ENCODE measurements at regions not wholly inside any gene's neighbourhood (a gene's known extent, or its start where the extent isn't known, plus 50 kb on each side); places are given as distances from the start of the nearest gene placed in this dataset.

GRCh38 chr2:139825726-139826125 is 1045.5 kb upstream of the NXPH2 start:
- H3K4me2 ChIP-seq (ENCODE audit: insufficient read depth, insufficient read length, low read length): no peak overlapping the region
- Mint-ChIP-seq H3K9me3 (peaks cover 3 to 8% of the 10 kb centered on the region in 2 experiments; a peak in 4 of 5 replicates), H3K4me1 (peaks cover 14 to 27% of the 10 kb centered on the region in 2 experiments), H3K4me3 (no peak overlapping the region), H3K27ac (no peak overlapping the region), H3K27me3 (ENCODE audit: low read depth) (no peaks in the 10 kb centered on the region), H3K36me3 (ENCODE audit: insufficient read depth in 1 of 3, low read depth in 3 of 3) (peaks cover 1 to 5% (median 3%) of the 10 kb centered on the region in 3 experiments; a peak in 3 of 7 replicates)
- no CpG with 5 or more reads among the region's 1 CpG for WGBS (ENCODE audit: extremely low coverage, insufficient read length, low lambda C conversion rate)
- no peak overlapping the region for H4K91ac ChIP-seq (ENCODE audit: insufficient read length, low read depth, low read length)
- H4K20me1 ChIP-seq (ENCODE audit: control insufficient read depth, insufficient read depth, insufficient read length): no peaks in the 10 kb centered on the region
- no peak overlapping the region for H3T11ph ChIP-seq (ENCODE audit: low read length)
- H3K4ac ChIP-seq (ENCODE audit: low read depth, low read length): no peak overlapping the region
- no peak overlapping the region for H3K56ac ChIP-seq (ENCODE audit: insufficient read length, low read depth, low read length)
- no peak overlapping the region for H2BK15ac ChIP-seq (ENCODE audit: low read depth, low read length)
- no peak overlapping the region for H2BK20ac ChIP-seq (ENCODE audit: low read depth, low read length, poor library complexity, severe bottlenecking)
- no peak overlapping the region for H2AK5ac ChIP-seq (ENCODE audit: insufficient read length, low read length)
- H3K9ac ChIP-seq (ENCODE audit: extremely low read depth, insufficient read length, low read length): no peak overlapping the region
- H3K27ac ChIP-seq (ENCODE audit: insufficient read length, low read depth, low read length): no peak overlapping the region
- no peak overlapping the region for H3K23ac ChIP-seq (ENCODE audit: insufficient read length, low read depth, low read length)
- no peaks in the 10 kb centered on the region for H3K27me3 ChIP-seq (ENCODE audit: insufficient read depth, low read length)
- H3K4me1 ChIP-seq (ENCODE audit: insufficient read depth, low read length): no peaks in the 10 kb centered on the region
- no peak for DNase-seq
- no peak overlapping the region for H4K8ac ChIP-seq (replicated peaks; ENCODE audit: insufficient read length, low read depth, low read length)
- no peak overlapping the region for H2BK5ac ChIP-seq (ENCODE audit: insufficient read length, low read length)
- no peaks in the 10 kb centered on the region for H3K79me2 ChIP-seq (ENCODE audit: insufficient read depth, low read length)
- H2AFZ ChIP-seq (ENCODE audit: low read length): no peak overlapping the region
- H3K79me1 ChIP-seq (ENCODE audit: insufficient read depth, low read depth, low read length, poor library complexity, severe bottlenecking): no peaks in the 10 kb centered on the region
- no peaks in the 10 kb centered on the region for H3K9me3 ChIP-seq (ENCODE audit: control insufficient read depth, low read depth, low read length)
- no peak overlapping the region for H3K14ac ChIP-seq (ENCODE audit: insufficient read depth, low read length)
- no peak overlapping the region for H2BK12ac ChIP-seq (ENCODE audit: insufficient read length, low read depth, low read length)
- H3K23me2 ChIP-seq (ENCODE audit: insufficient read length, low read depth, low read length, poor library complexity, severe bottlenecking): no peaks in the 10 kb centered on the region
- TF ChIP-seq CTCF (conservative IDR thresholded peaks at IDR 0.05): no peak
- H4K5ac ChIP-seq (ENCODE audit: insufficient read length, low read depth, low read length): no peak overlapping the region
- H2BK120ac ChIP-seq (ENCODE audit: low read depth, low read length, poor library complexity, severe bottlenecking): no peak overlapping the region
- H3K18ac ChIP-seq (ENCODE audit: insufficient read length, low read depth, low read length): no peak overlapping the region
